HepG2 (cell line): ENCODE measurements at regions not wholly inside any gene's neighbourhood (a gene's known extent, or its start where the extent isn't known, plus 50 kb on each side); places are given as distances from the start of the nearest gene placed in this dataset.

Experiments
- GABPB1 ChIP-seq: IDR thresholded peaks from 2 replicates; pipeline ENCODE4 v1.6.1; 2016; ENCODE audit warnings: mild to moderate bottlenecking, missing genetic modification reagents, moderate library complexity, missing compliant biosample characterization
- GLI4 ChIP-seq: sonication (generic); formaldehyde crosslinking; IDR thresholded peaks from 2 replicates; pipeline ENCODE4 v1.5.1; 2020; ENCODE audit warnings: missing genetic modification reagents, mild to moderate bottlenecking, moderate library complexity, borderline replicate concordance
- HINFP ChIP-seq: sonication (generic); formaldehyde crosslinking; IDR thresholded peaks from 2 replicates; pipeline ENCODE4 v1.4.0; 2020; ENCODE audit warnings: low read depth, mild to moderate bottlenecking, missing genetic modification reagents
- MLXIP ChIP-seq: sonication (generic); formaldehyde crosslinking; IDR thresholded peaks from 2 replicates; pipeline ENCODE4 v1.9.0; 2021; ENCODE audit warnings: missing genetic modification reagents, borderline replicate concordance
- MNT ChIP-seq: fragments of 450-650 bp; IDR thresholded peaks from 2 replicates; pipeline ENCODE4 v1.6.1; 2016
- NFRKB ChIP-seq: fragments of 450-650 bp; IDR thresholded peaks from 2 replicates; pipeline ENCODE4 v1.6.1; 2017
- POLR2A ChIP-seq, 2 experiments: IDR thresholded peaks; 2 replicates each; pipeline ENCODE4 v1.6.1; 2011; ENCODE audit warnings: low read depth in 2 of 2, low read length in 2 of 2, mild to moderate bottlenecking in 1 of 2, moderate library complexity in 1 of 2; ENCODE audit not compliant: insufficient read depth in 1 of 2
- RNF2 ChIP-seq: fragments of 450-650 bp; conservative IDR thresholded peaks from 2 replicates; pipeline ENCODE4 v1.6.1; 2016; ENCODE audit warnings: low read depth
- TCF7L2 ChIP-seq: IDR thresholded peaks from 2 replicates; pipeline ENCODE4 v1.6.1; 2011; ENCODE audit warnings: mild to moderate bottlenecking, low read depth, low read length, moderate library complexity
- ZMYM3 ChIP-seq: sonication (generic); formaldehyde crosslinking; IDR thresholded peaks from 2 replicates; pipeline ENCODE4 v1.5.1; 2020; ENCODE audit warnings: mild to moderate bottlenecking, missing genetic modification reagents
- ZNF639 ChIP-seq: conservative IDR thresholded peaks from 2 replicates; pipeline ENCODE4 v1.6.1; 2018; ENCODE audit warnings: missing genetic modification reagents
- ZSCAN21 ChIP-seq: sonication (generic); formaldehyde crosslinking; IDR thresholded peaks from 2 replicates; pipeline ENCODE4 v1.8.0; 2022; ENCODE audit warnings: mild to moderate bottlenecking, missing genetic modification reagents, moderate library complexity, borderline replicate concordance

- TF ChIP-seq ZSCAN21 (CRISPR knock-in tag) (no peak), ZNF639 (CRISPR knock-in tag) (no peak), POLR2A (IDR thresholded peaks at IDR 0.05; ENCODE audit: insufficient read depth in 1 of 2, low read depth in 2 of 2, low read length in 2 of 2) (no peak), ZMYM3 (CRISPR knock-in tag) (no peak), MLXIP (no peak), MNT (no peak), GABPB1 (CRISPR knock-in tag) (no peak), GLI4 (CRISPR knock-in tag) (no peak), HINFP (CRISPR knock-in tag) (no peak), TCF7L2 (no peak), RNF2 (no peak), NFRKB (no peak)
These were observed 622.4 kb upstream of the TBX3 start for GRCh38 chr12:115306380-115306779.
